ENCODE measurements at regions not wholly inside any gene's neighbourhood (a gene's known extent, or its start where the extent isn't known, plus 50 kb on each side); places are given as distances from the start of the nearest gene placed in this dataset.

DNA sequence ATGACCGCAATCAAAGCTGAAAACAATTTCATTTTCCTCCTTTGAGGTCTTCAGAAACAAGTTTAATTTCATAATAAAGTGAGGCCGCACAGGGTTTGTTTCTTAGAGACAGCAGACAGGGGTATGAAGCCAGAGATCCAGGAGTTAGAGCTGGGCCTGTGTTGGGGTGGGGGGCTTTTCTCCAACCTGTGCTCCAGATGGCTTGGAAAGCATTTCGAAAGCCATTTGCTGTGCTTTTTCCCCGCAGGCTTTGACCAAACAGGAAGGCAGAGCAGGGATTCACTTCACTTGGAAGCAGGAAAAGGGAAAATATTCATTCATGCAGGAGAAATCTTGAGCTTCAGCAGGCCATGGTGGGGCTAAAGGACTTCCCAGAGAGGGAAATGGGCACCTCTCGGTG lies 617.4 kb downstream of the SOX6 start:
- no peaks in the 10 kb centered on the region for H4K20me1 ChIP-seq (replicated peaks; ENCODE audit: control insufficient read depth, insufficient read depth, low read length)
- no peaks in the 10 kb centered on the region for H3K9me1 ChIP-seq (ENCODE audit: control insufficient read depth, insufficient read depth, low read length)
- H3K9ac ChIP-seq (ENCODE audit: insufficient read depth in 1 of 2, low read depth in 2 of 2, low read length in 2 of 2), result no peak overlapping the region
- no TSS peak for BruUV-seq (replicated peaks)
- ATAC-seq, result no peak
- in situ Hi-C loops (cut with MboI), result no loop called here
- H3K4me1 ChIP-seq (replicated peaks in 1 of 2; ENCODE audit: control insufficient read depth in 2 of 2, insufficient read depth in 2 of 2, low read length in 2 of 2), result no peaks in the 10 kb centered on the region
- ChIA-PET CTCF (ENCODE audit: low intra/inter-chr PET ratio) (no interaction called here), POLR2A (no interaction called here)
- no peak overlapping the region for H3K27ac ChIP-seq (ENCODE audit: extremely low read depth, low read depth, low read length)
- no peak overlapping the region for H3K4me2 ChIP-seq (ENCODE audit: insufficient read depth, low read length)
- 0% methylated on average over 4 of the region's 5 CpGs for WGBS (ENCODE audit: insufficient coverage, low coverage, missing lambda C conversion rate)
- H3K27me3 ChIP-seq (ENCODE audit: control insufficient read depth in 2 of 2, insufficient read depth in 2 of 2, low read length in 2 of 2), result 0 out of 5 replicates have a peak, but pooled peaks cover 0 to 2% of the 10 kb centered on the region in 2 experiments
- DNase-seq (ENCODE audit: extremely low read depth in 1 of 4, low spot score in 3 of 4), result no peak
- intact Hi-C loops (cut with micrococcal nuclease), result no loop called here
- H3K79me2 ChIP-seq (ENCODE audit: control insufficient read depth, insufficient read depth, low read length), result no peaks in the 10 kb centered on the region
- H2AFZ ChIP-seq (ENCODE audit: low read depth, low read length), result no peak overlapping the region
- H3K9me3 ChIP-seq (replicated peaks; ENCODE audit: control insufficient read depth, insufficient read depth, low read depth, low read length), result no peaks in the 10 kb centered on the region
- no peak for FAIRE-seq
- no peaks in the 10 kb centered on the region for H3K36me3 ChIP-seq (ENCODE audit: control insufficient read depth, insufficient read depth, low read length)
- H3K4me3 ChIP-seq, result no peak overlapping the region
- TF ChIP-seq ZNF764 (CRISPR knock-in tag; IDR thresholded peaks at IDR 0.05; ENCODE audit: low read depth) (no peak), CBX5 (IDR thresholded peaks at IDR 0.05; ENCODE audit: borderline replicate concordance, low read depth) (no peak), TCF7L2 (IDR thresholded peaks at IDR 0.05; ENCODE audit: low read depth, low read length) (no peak), DMBX1 (CRISPR knock-in tag; IDR thresholded peaks at IDR 0.05; ENCODE audit: borderline replicate concordance) (no peak), NFRKB (IDR thresholded peaks at IDR 0.05; ENCODE audit: low read depth) (no peak), ZNF780A (CRISPR knock-in tag; IDR thresholded peaks at IDR 0.05) (no peak), TAF15 (IDR thresholded peaks at IDR 0.05; ENCODE audit: low read depth, low read length) (no peak), SREBF2 (CRISPR knock-in tag; IDR thresholded peaks at IDR 0.05) (no peak), ARID2 (IDR thresholded peaks at IDR 0.05) (no peak), CGGBP1 (CRISPR knock-in tag; IDR thresholded peaks at IDR 0.05) (no peak), CC2D1A (IDR thresholded peaks at IDR 0.05) (no peak), MAFF (IDR thresholded peaks at IDR 0.05; ENCODE audit: low read length) (no peak), ZNF717 (CRISPR knock-in tag; IDR thresholded peaks at IDR 0.05) (no peak), SMARCE1 (IDR thresholded peaks at IDR 0.05) (no peak)
- TF ChIP-seq, protein P1, sequence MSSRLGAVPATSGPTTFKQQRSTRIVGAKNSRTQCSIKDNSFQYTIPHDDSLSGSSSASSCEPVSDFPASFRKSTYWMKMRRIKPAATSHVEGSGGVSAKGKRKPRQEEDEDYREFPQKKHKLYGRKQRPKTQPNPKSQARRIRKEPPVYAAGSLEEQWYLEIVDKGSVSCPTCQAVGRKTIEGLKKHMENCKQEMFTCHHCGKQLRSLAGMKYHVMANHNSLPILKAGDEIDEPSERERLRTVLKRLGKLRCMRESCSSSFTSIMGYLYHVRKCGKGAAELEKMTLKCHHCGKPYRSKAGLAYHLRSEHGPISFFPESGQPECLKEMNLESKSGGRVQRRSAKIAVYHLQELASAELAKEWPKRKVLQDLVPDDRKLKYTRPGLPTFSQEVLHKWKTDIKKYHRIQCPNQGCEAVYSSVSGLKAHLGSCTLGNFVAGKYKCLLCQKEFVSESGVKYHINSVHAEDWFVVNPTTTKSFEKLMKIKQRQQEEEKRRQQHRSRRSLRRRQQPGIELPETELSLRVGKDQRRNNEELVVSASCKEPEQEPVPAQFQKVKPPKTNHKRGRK (tag; IDR thresholded peaks at IDR 0.05), result no peak
